OCI-LY7 (cell line): ENCODE measurements at regions not wholly inside any gene's neighbourhood (a gene's known extent, or its start where the extent isn't known, plus 50 kb on each side); places are given as distances from the start of the nearest gene placed in this dataset.

Experiments
- BruUV-seq: library from RNA; stranded (reverse); fragments of 400-500 nt; replicated peaks from 2 replicates; lab custom pipeline; 2021; lab: Mats Ljungman, UMichigan
- CTCF ChIA-PET: fragments of 300-600 bp; sonication (Branson Sonifier 250); formaldehyde crosslinking; loops from one replicate; lab custom pipeline; 2022; ENCODE audit warnings: antibody characterized with exemption; ENCODE audit not compliant: unreplicated experiment; lab: Charles Lee
- POLR2A ChIA-PET: fragments of 300-600 bp; sonication (Branson Sonifier 250); formaldehyde crosslinking; loops from one replicate; lab custom pipeline; 2022; ENCODE audit warnings: antibody characterized with exemption; lab: Charles Lee
- DNase-seq: peaks from one replicate; pipeline ENCODE4 v3.0.0-alpha.2; 2015; ENCODE audit warnings: low spot score
- H2AFZ ChIP-seq: fragments of 200-600 bp; sonication (generic), shearing (Covaris generic); 2 replicates; pipeline ENCODE4 v1.6.1; 2014; ENCODE audit warnings: mild to moderate bottlenecking, antibody characterized with exemption, low read length, moderate library complexity
- H3K27ac ChIP-seq: fragments of 200-600 bp; sonication (generic); 2 replicates; pipeline ENCODE4 v1.5.1; 2014; ENCODE audit warnings: mixed run types, low read depth, mild to moderate bottlenecking, moderate library complexity, low read length, inconsistent platforms; ENCODE audit not compliant: poor library complexity, severe bottlenecking
- H3K36me3 ChIP-seq: fragments of 200-600 bp; sonication (generic); 2 replicates; pipeline ENCODE4 v1.6.1; 2014; ENCODE audit warnings: mild to moderate bottlenecking, antibody characterized with exemption, low read length, moderate library complexity, mixed read lengths; ENCODE audit not compliant: insufficient read depth
- H3K4me1 ChIP-seq: fragments of 200-600 bp; sonication (generic); 2 replicates; pipeline ENCODE4 v1.5.1; 2014; ENCODE audit warnings: mild to moderate bottlenecking, low read length; ENCODE audit not compliant: insufficient read depth, poor library complexity, severe bottlenecking
- H3K4me2 ChIP-seq: fragments of 200-600 bp; sonication (generic); 2 replicates; pipeline ENCODE4 v1.6.1; 2014; ENCODE audit warnings: mild to moderate bottlenecking, low read length
- H3K4me3 ChIP-seq: fragments of 200-600 bp; sonication (generic); 2 replicates; pipeline ENCODE4 v1.5.1; 2014; ENCODE audit warnings: mild to moderate bottlenecking, low read depth, low read length; ENCODE audit not compliant: poor library complexity, severe bottlenecking
- H3K79me2 ChIP-seq: fragments of 200-600 bp; sonication (generic); 2 replicates; pipeline ENCODE4 v1.6.1; 2016; ENCODE audit warnings: low read depth, mild to moderate bottlenecking, low read length, moderate library complexity, mixed read lengths; ENCODE audit not compliant: insufficient read depth
- H3K9me2 ChIP-seq: fragments of 200-600 bp; sonication (generic); 2 replicates; pipeline ENCODE4 v1.6.1; 2016; ENCODE audit warnings: mild to moderate bottlenecking, low read length, mixed read lengths; ENCODE audit not compliant: insufficient read depth
- H3K9me3 ChIP-seq: fragments of 200-600 bp; sonication (generic); 2 replicates; pipeline ENCODE4 v1.6.1; 2014; ENCODE audit warnings: mild to moderate bottlenecking, mixed run types, low read length, mixed read lengths
- H4K20me1 ChIP-seq: fragments of 200-600 bp; sonication (generic); 2 replicates; pipeline ENCODE4 v1.6.1; 2014; ENCODE audit warnings: mild to moderate bottlenecking, antibody characterized with exemption, low read length, moderate library complexity, mixed read lengths; ENCODE audit not compliant: insufficient read depth
- CTCF ChIP-seq: fragments of 200-600 bp; sonication (generic); conservative IDR thresholded peaks from 2 replicates; pipeline ENCODE4 v1.5.1; 2014; ENCODE audit warnings: mild to moderate bottlenecking, antibody characterized with exemption, low read length, moderate library complexity, mixed read lengths
- EZH2phosphoT487 ChIP-seq: fragments of 200-600 bp; sonication (generic); IDR thresholded peaks from 2 replicates; pipeline ENCODE4 v1.6.1; 2018; ENCODE audit warnings: low read depth, borderline replicate concordance, mild to moderate bottlenecking, mixed run types, antibody characterized with exemption, low read length, moderate library complexity, mixed read lengths
- intact Hi-C: fragments of 100-400 bp; cut with micrococcal nuclease; formaldehyde crosslinking; loops from one replicate; pipeline ENCODE4 v1.10.0; 2022; ENCODE audit not compliant: unreplicated experiment

- Histone ChIP-seq H2AFZ (no peak overlapping the region), H3K36me3 (no peaks in the 10 kb centered on the region), H3K27ac (no peak overlapping the region), H3K4me2 (no peak overlapping the region), H3K79me2 (no peaks in the 10 kb centered on the region), H3K4me1 (no peaks in the 10 kb centered on the region), H3K9me2 (no peaks in the 10 kb centered on the region), H3K4me3 (no peak overlapping the region), H3K9me3 (no peaks in the 10 kb centered on the region), H4K20me1 (no peaks in the 10 kb centered on the region)
- BruUV-seq, result no TSS peak
- TF ChIP-seq CTCF (no peak), EZH2phosphoT487 (no peak)
- DNase-seq, result no peak
- intact Hi-C loops, result no loop called here
- POLR2A ChIA-PET, result interaction anchor here (1.4 kb wide), 1 partner anchor 21 kb away, joined by 3 read pairs; no protein-coding TSS in a partner anchor
- CTCF ChIA-PET, result no interaction called here
Measured at GRCh38 chr20:20904501-20904831, 192.0 kb upstream of the RALGAPA2 start.

- H3K36me3 ChIP-seq, result no peaks in the 10 kb centered on the region
- DNase-seq, result no peak
- intact Hi-C loops, result no loop called here
- H3K79me2 ChIP-seq, result no peaks in the 10 kb centered on the region
- no TSS peak for BruUV-seq
- no peaks in the 10 kb centered on the region for H4K20me1 ChIP-seq
- no peak overlapping the region for H2AFZ ChIP-seq
- H3K27ac ChIP-seq, result no peak overlapping the region
- TF ChIP-seq EZH2phosphoT487 (no peak), CTCF (no peak)
- no peaks in the 10 kb centered on the region for H3K4me1 ChIP-seq
- ChIA-PET CTCF (no interaction called here), POLR2A (interaction anchor here (1.3 to 1.4 kb wide), 2 partner anchors 12 to 22 kb away, joined by 3 read pairs; no protein-coding TSS in a partner anchor)
- H3K9me3 ChIP-seq, result no peaks in the 10 kb centered on the region
- no peak overlapping the region for H3K4me3 ChIP-seq
- no peaks in the 10 kb centered on the region for H3K9me2 ChIP-seq
- no peak overlapping the region for H3K4me2 ChIP-seq
Measured at GRCh38 chr20:20903773-20904500, 191.5 kb upstream of the RALGAPA2 start.

GRCh38 chr20:20897922-20898321, 185.5 kb upstream of the RALGAPA2 start:
- intact Hi-C loops, result no loop called here
- ChIA-PET POLR2A (no interaction called here), CTCF (no interaction called here)
- no peak for DNase-seq
- no TSS peak for BruUV-seq
- H3K36me3 ChIP-seq, result no peaks in the 10 kb centered on the region
- TF ChIP-seq CTCF (no peak), EZH2phosphoT487 (no peak)
- no peak overlapping the region for H3K4me2 ChIP-seq
- H3K9me2 ChIP-seq, result no peaks in the 10 kb centered on the region
- no peaks in the 10 kb centered on the region for H3K9me3 ChIP-seq
- no peak overlapping the region for H2AFZ ChIP-seq
- H3K27ac ChIP-seq, result no peak overlapping the region
- no peak overlapping the region for H3K4me3 ChIP-seq
- H4K20me1 ChIP-seq, result no peaks in the 10 kb centered on the region
- H3K79me2 ChIP-seq, result no peaks in the 10 kb centered on the region
- no peaks in the 10 kb centered on the region for H3K4me1 ChIP-seq
